ENCODE measurements at regions not wholly inside any gene's neighbourhood (a gene's known extent, or its start where the extent isn't known, plus 50 kb on each side); places are given as distances from the start of the nearest gene placed in this dataset.

GRCh38 chr9:13898957-13899356 lies 415.0 kb downstream of the NFIB start:
- no peak for TF ChIP-seq EZH2 (IDR thresholded peaks at IDR 0.05; ENCODE audit: insufficient read depth, poor library complexity, severe bottlenecking)
- TF ChIP-seq EZH2phosphoT487 (IDR thresholded peaks at IDR 0.05; ENCODE audit: insufficient read depth, low read depth), result no peak

Data from GM23248 (cell line).